Activated naive CD4-positive, alpha-beta T cell treated with anti-CD3 and anti-CD28 coated beads, Interleukin-2, amount 50 U/mL, for 16 hours (primary cell): ENCODE measurements at regions not wholly inside any gene's neighbourhood (a gene's known extent, or its start where the extent isn't known, plus 50 kb on each side); places are given as distances from the start of the nearest gene placed in this dataset.

ENCODE experiments used
- DNase-seq: peaks from one replicate; pipeline ENCODE4 v3.0.0-alpha.2; 2020

DNA sequence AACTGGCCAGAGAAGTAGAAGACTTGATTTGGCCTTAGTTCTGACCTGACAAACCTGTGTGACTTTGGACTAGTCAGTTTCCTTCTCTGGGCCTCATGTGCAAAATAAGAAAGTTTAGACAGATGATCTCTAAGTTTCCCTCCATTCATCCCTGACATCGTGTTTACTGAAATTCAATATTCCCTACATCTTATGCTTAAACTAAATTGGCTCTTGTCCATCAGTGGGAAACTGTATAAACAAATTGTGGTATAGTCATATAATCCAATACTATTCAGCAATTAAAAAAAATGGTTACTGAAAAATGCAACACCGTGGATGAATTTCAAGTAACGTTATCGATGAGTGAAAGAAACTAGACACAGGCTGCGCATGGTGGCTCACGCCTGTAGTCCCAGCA lies 64.4 kb upstream of the HRH1 start:
- no peak for DNase-seq

DNA sequence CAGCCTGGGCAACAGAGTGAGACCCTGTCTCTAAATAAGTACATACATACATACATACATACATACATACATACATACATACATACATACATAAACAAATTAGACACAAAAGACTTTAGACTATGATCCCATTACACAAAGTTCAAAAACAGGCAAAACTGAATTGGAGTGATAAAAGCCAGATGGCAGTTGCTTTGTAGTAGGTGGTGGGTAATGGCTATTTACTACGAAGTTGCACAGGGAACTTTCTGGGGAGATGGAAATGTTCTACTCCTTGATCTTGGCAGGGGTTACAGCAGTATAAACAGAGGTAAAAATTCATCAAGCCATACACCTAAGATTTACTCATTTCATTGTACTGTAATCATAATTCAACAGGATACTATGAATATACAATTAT lies 63.7 kb upstream of the HRH1 start:
- DNase-seq = no peak

DNA sequence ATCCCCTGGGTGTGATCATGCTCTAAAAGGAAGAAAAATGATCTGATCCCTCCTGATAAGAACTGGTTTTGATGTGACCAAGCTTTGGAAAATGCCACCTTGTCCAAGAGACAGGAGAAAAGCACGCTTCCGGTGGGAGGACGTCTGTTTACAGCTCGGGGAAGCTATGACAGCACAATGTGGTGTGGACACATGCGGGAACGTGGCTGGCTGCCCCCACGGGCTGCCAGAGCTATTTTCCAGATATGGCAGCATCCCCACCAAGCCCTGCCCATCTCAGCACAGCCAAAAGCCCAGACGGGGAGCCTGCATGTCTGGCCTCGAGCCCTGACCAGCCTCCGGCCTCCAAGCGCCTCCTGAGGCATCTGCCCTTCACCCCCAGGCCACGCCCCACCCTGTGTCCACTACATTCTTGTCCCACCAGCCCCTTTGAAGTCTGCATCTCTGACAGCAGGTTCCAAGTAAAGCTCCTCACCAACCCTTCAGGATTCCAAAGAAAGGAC lies 63.2 kb upstream of the HRH1 start:
- DNase-seq = no peak

DNA sequence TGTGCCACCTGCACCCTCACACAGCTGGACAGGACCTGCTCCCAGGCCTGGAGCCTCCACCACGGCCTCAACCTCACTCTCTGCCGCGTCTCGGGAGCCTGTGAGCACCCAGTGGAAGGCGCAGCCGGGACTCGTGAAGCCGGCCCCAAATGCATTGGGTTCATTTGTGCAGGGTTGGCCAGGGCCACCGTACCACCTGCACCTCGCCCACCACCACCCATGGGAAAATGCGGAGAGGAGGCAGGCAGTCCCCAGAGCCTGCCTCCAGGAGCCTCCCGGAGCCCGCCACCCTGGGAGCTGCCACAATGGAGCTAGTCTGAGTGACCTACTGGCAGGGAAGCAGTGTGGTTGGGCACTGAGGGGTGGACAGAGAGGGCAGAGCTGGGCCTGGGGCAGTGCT lies 62.5 kb upstream of the HRH1 start:
- DNase-seq = no peak

DNA sequence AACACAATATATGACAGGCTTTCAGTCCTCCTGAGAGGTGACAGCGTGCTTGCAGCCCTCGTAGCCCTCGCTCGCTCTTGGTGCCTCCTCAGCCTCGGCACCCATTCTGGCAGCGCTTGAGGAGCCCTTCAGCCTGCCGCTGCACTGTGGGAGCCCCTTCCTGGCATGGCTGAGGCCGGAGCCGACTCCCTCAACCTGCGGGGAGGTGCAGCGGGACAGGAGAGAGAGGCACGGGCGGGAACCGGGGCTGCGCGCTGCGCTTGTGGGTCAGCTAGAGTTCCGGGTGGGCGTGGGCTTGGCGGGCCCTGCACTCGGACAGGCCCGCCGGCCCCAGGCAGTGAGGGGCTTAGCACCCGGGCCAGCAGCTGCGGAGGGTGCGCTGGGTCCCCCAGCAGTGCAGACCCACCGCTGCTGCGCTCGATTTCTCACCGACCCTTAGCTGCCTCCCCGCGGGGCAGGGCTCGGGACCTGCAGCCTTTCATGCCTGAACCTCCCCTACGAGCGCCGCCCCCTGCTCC lies 60.4 kb upstream of the HRH1 start:
- no peak for DNase-seq

DNA sequence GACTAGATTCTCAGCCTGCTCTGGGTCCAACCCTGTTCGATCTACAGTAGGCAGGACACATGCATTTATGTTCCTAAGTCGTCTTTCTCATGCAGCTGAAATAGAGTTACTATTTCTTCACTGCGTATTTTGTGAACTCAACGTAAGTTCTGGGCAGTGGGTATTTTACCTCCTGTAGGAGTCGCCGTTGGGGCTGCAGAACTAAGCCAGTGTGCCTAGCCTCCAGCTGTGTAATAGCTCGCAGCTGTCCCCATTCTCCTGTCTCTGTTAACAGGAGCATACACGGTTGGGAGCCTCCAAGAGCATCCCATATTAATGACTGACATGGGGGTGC lies 58.4 kb upstream of the HRH1 start:
- no peak for DNase-seq

DNA sequence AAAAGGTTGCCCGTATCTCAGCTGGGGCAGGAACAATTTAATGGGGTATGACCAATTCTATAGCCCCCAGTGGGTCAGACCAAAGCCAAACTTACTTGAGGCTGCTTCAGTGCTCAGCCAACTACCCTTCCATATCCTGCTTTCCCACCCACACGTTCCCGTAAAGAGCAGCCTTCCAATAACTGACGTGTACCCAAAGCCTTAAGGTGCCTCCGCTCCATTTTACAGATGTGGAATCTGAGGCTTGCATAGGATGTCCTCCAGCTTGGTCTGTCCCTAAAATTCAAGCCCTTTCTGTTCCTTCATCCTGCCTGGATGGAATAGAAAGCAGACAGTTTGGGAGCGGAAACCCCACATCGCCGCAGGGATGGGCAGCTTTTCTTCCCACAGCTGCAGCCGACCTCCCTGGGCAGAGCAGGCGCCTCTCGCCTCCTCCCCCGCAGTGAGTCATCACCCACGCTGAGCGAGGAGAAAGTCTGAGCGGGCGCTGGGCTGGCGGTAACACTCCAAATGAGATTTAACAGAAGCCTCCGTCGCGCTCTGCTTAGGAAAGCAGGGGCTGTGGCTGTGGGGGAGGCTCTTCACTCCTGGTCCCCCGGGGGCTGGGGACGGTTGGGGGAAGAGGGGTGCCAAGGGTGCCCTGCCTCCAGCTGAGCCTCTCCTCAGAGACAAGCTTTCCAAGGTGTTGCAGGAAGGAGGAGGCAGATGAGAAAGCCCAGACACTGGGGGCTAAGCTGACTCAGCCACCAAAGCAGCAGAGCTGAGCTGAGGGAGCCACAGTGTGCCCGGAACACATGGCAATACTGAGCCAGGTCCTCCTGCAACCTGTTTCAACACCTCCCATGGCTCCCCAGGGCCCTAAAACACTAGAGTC lies 57.8 kb upstream of the HRH1 start:
- DNase-seq = peak; percentile 71

DNA sequence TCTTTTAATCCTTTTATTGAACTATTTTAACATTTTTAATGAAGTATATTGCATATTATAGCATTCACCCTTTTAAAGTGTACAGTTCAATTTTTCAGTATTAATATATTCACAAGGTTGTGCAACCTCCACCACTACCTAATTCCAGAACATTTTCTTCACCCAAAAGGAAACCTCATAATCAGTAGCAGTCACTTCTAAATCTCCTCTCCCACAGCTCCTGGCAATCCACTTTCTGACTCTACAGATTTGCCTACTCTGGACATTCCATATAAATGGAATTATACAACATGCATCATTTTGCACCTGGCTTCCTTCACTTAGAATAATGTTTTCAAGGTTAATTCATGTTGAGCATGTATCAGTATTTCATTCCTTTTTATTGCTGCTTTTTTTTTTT lies 55.0 kb upstream of the HRH1 start:
- no peak for DNase-seq
